IPS-18a (cell line): ENCODE measurements at regions not wholly inside any gene's neighbourhood (a gene's known extent, or its start where the extent isn't known, plus 50 kb on each side); places are given as distances from the start of the nearest gene placed in this dataset.

Source experiments
- H3K27ac ChIP-seq: one replicate; pipeline ENCODE4 v1.5.1; 2013; ENCODE audit warnings: low read length
- H3K27me3 ChIP-seq: one replicate; pipeline ENCODE4 v1.6.1; 2013; ENCODE audit warnings: mild to moderate bottlenecking, low read length; ENCODE audit not compliant: control insufficient read depth, insufficient read depth
- H3K36me3 ChIP-seq: one replicate; pipeline ENCODE4 v1.6.1; 2013; ENCODE audit warnings: low read depth, low read length; ENCODE audit not compliant: control insufficient read depth
- H3K4me1 ChIP-seq: one replicate; pipeline ENCODE4 v1.6.1; 2013; ENCODE audit warnings: low read depth, low read length; ENCODE audit not compliant: control insufficient read depth
- H3K4me3 ChIP-seq: one replicate; pipeline ENCODE4 v1.5.1; 2013; ENCODE audit warnings: low read length
- H3K9ac ChIP-seq: one replicate; pipeline ENCODE4 v1.6.1; 2013; ENCODE audit warnings: mild to moderate bottlenecking, low read length, moderate library complexity
- H3K9me3 ChIP-seq: one replicate; pipeline ENCODE4 v1.6.1; 2013; ENCODE audit warnings: low read depth, low read length; ENCODE audit not compliant: control insufficient read depth

- Histone ChIP-seq H3K27me3 (no peaks in the 10 kb centered on the region), H3K4me1 (no peaks in the 10 kb centered on the region), H3K9ac (no peak overlapping the region), H3K4me3 (no peak overlapping the region), H3K9me3 (peaks cover 24% of the 10 kb centered on the region), H3K36me3 (no peaks in the 10 kb centered on the region), H3K27ac (no peak overlapping the region)
Measured at GRCh38 chr2:7800031-7800430, 881.8 kb upstream of the ID2 start.

GRCh38 chr2:7801212-7801611 lies 880.6 kb upstream of the ID2 start:
- no peak overlapping the region for H3K27ac ChIP-seq
- H3K36me3 ChIP-seq, result no peaks in the 10 kb centered on the region
- peaks cover 27% of the 10 kb centered on the region for H3K9me3 ChIP-seq
- no peak overlapping the region for H3K9ac ChIP-seq
- H3K4me1 ChIP-seq, result no peaks in the 10 kb centered on the region
- H3K4me3 ChIP-seq, result no peak overlapping the region
- H3K27me3 ChIP-seq, result no peaks in the 10 kb centered on the region

GRCh38 chr2:7803515-7803914 lies 878.3 kb upstream of the ID2 start:
- no peaks in the 10 kb centered on the region for H3K4me1 ChIP-seq

GRCh38 chr2:7809640-7810039 lies 872.2 kb upstream of the ID2 start:
- H3K27me3 ChIP-seq, result no peaks in the 10 kb centered on the region
- H3K9me3 ChIP-seq, result peaks cover 13% of the 10 kb centered on the region
- H3K4me3 ChIP-seq, result no peak overlapping the region
- no peak overlapping the region for H3K27ac ChIP-seq
- H3K4me1 ChIP-seq, result no peaks in the 10 kb centered on the region
- H3K36me3 ChIP-seq, result no peaks in the 10 kb centered on the region
- no peak overlapping the region for H3K9ac ChIP-seq

More at GRCh38 chr2:7803515-7803914, 878.3 kb upstream of the ID2 start:
- Histone ChIP-seq H3K27me3 (no peaks in the 10 kb centered on the region), H3K9ac (no peak overlapping the region), H3K9me3 (peaks cover 36% of the 10 kb centered on the region), H3K27ac (no peak overlapping the region), H3K36me3 (no peaks in the 10 kb centered on the region), H3K4me3 (no peak overlapping the region)

- H3K9ac ChIP-seq, result no peak overlapping the region
- H3K4me3 ChIP-seq, result no peak overlapping the region
- H3K27ac ChIP-seq, result no peak overlapping the region
- no peaks in the 10 kb centered on the region for H3K36me3 ChIP-seq
- H3K9me3 ChIP-seq, result peaks cover 11% of the 10 kb centered on the region
- H3K27me3 ChIP-seq, result no peaks in the 10 kb centered on the region
- H3K4me1 ChIP-seq, result no peaks in the 10 kb centered on the region
Measured at GRCh38 chr2:7811073-7811472, 870.8 kb upstream of the ID2 start.

GRCh38 chr2:7812231-7812995 lies 869.4 kb upstream of the ID2 start:
- H3K27ac ChIP-seq, result no peak overlapping the region
- H3K9me3 ChIP-seq, result no peaks in the 10 kb centered on the region
- no peaks in the 10 kb centered on the region for H3K27me3 ChIP-seq
- H3K4me3 ChIP-seq, result no peak overlapping the region
- H3K9ac ChIP-seq, result no peak overlapping the region
- H3K4me1 ChIP-seq, result no peaks in the 10 kb centered on the region
- no peaks in the 10 kb centered on the region for H3K36me3 ChIP-seq

GRCh38 chr2:7813541-7814292 lies 868.1 kb upstream of the ID2 start:
- no peak overlapping the region for H3K27ac ChIP-seq
- no peaks in the 10 kb centered on the region for H3K36me3 ChIP-seq
- H3K27me3 ChIP-seq, result no peaks in the 10 kb centered on the region
- no peak overlapping the region for H3K4me3 ChIP-seq
- H3K9ac ChIP-seq, result no peak overlapping the region
- H3K4me1 ChIP-seq, result no peaks in the 10 kb centered on the region
- no peaks in the 10 kb centered on the region for H3K9me3 ChIP-seq

- H3K4me1 ChIP-seq, result no peaks in the 10 kb centered on the region
Measured at GRCh38 chr2:7815726-7816125, 866.1 kb upstream of the ID2 start.

GRCh38 chr2:7816233-7816632 lies 865.6 kb upstream of the ID2 start:
- no peak overlapping the region for H3K27ac ChIP-seq
- no peaks in the 10 kb centered on the region for H3K9me3 ChIP-seq
- H3K9ac ChIP-seq, result no peak overlapping the region
- H3K36me3 ChIP-seq, result no peaks in the 10 kb centered on the region
- H3K27me3 ChIP-seq, result no peaks in the 10 kb centered on the region
- no peaks in the 10 kb centered on the region for H3K4me1 ChIP-seq
- H3K4me3 ChIP-seq, result no peak overlapping the region

More at GRCh38 chr2:7815726-7816125, 866.1 kb upstream of the ID2 start:
- no peaks in the 10 kb centered on the region for H3K9me3 ChIP-seq
- no peak overlapping the region for H3K4me3 ChIP-seq
- no peak overlapping the region for H3K9ac ChIP-seq
- no peaks in the 10 kb centered on the region for H3K36me3 ChIP-seq
- H3K27ac ChIP-seq, result no peak overlapping the region
- no peaks in the 10 kb centered on the region for H3K27me3 ChIP-seq

- H3K9ac ChIP-seq, result no peak overlapping the region
- no peaks in the 10 kb centered on the region for H3K9me3 ChIP-seq
- no peaks in the 10 kb centered on the region for H3K36me3 ChIP-seq
- H3K27ac ChIP-seq, result no peak overlapping the region
- no peaks in the 10 kb centered on the region for H3K27me3 ChIP-seq
- no peak overlapping the region for H3K4me3 ChIP-seq
- no peaks in the 10 kb centered on the region for H3K4me1 ChIP-seq
Measured at GRCh38 chr2:7816944-7817343, 864.9 kb upstream of the ID2 start.

GRCh38 chr2:7819316-7819715 lies 862.5 kb upstream of the ID2 start:
- Histone ChIP-seq H3K36me3 (no peaks in the 10 kb centered on the region), H3K27me3 (no peaks in the 10 kb centered on the region), H3K27ac (no peak overlapping the region), H3K9me3 (no peaks in the 10 kb centered on the region), H3K9ac (no peak overlapping the region), H3K4me1 (no peaks in the 10 kb centered on the region), H3K4me3 (no peak overlapping the region)

- no peak overlapping the region for H3K27ac ChIP-seq
- no peaks in the 10 kb centered on the region for H3K4me1 ChIP-seq
- H3K36me3 ChIP-seq, result no peaks in the 10 kb centered on the region
- no peaks in the 10 kb centered on the region for H3K9me3 ChIP-seq
- no peak overlapping the region for H3K9ac ChIP-seq
- H3K27me3 ChIP-seq, result no peaks in the 10 kb centered on the region
- H3K4me3 ChIP-seq, result no peak overlapping the region
Measured at GRCh38 chr2:7819850-7820249, 862.0 kb upstream of the ID2 start.
